Epithelial cell of esophagus (primary cell): ENCODE measurements at regions not wholly inside any gene's neighbourhood (a gene's known extent, or its start where the extent isn't known, plus 50 kb on each side); places are given as distances from the start of the nearest gene placed in this dataset.

ENCODE experiments used
- DNase-seq: peaks from one replicate; pipeline ENCODE4 v3.0.0; 2010; ENCODE audit warnings: low read depth
- H3K4me3 ChIP-seq: 2 replicates; pipeline ENCODE4 v1.5.1; 2011; ENCODE audit warnings: mild to moderate bottlenecking, low read length, control low read depth
- CTCF ChIP-seq: IDR thresholded peaks from 2 replicates; pipeline ENCODE4 v1.5.1; 2011; ENCODE audit warnings: low read depth, mild to moderate bottlenecking, low read length, control low read depth, inconsistent platforms; ENCODE audit not compliant: insufficient read depth; ENCODE audit errors: missing control alignments

DNA sequence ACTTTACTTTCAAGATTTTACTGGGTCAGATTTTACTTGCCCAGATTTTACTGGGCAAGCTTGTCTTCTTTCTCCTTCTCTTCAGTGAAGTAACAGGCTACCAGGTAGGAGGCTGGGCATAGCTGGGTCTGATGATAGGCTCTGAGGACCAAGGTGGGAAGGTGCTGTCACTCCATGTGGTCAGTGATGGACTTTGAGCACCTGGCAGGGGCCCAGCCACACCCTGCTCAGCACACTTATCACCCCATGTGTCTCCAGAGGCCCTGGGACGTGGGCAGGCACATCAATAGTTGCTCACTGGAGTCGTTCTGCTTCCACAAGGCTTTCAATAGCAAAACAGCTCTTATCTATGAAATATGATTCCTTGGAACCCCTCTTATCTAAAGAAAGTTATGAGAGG is 70.5 kb upstream of the GPR26 start:
- TF ChIP-seq CTCF: no peak
- no peak for DNase-seq
- H3K4me3 ChIP-seq: no peak overlapping the region

- no peak for DNase-seq
- no peak for TF ChIP-seq CTCF
- H3K4me3 ChIP-seq: no peak overlapping the region
Observed at GRCh38 chr10:123597676-123598075, 68.5 kb upstream of the GPR26 start.

GRCh38 chr10:123599366-123599849 is 66.7 kb upstream of the GPR26 start:
- TF ChIP-seq CTCF: no peak
- no peak overlapping the region for H3K4me3 ChIP-seq
- DNase-seq: no peak

DNA sequence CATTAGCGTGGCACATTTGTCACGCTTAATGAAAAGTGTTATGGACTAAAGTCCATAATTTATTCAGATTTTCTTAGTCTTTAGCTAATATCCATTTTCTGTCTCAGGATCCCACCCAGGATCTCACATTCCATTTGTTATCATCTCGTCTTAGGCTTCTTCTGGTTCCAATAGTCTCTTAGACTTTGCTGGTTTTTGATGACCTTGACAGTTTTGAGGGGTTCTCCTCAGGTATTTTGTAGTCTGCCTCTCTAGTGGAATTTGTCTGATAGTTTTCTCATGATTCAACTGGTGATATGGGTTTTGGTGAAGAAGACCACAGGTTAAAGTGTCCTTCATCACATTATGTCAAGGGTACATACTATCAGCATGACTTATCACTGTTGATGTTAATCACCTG is 66.0 kb upstream of the GPR26 start:
- no peak for TF ChIP-seq CTCF
- no peak overlapping the region for H3K4me3 ChIP-seq
- no peak for DNase-seq

- no peak for TF ChIP-seq CTCF
- no peak overlapping the region for H3K4me3 ChIP-seq
- no peak for DNase-seq
Observed at GRCh38 chr10:123603130-123603529, 63.0 kb upstream of the GPR26 start.

GRCh38 chr10:123604506-123604905 is 61.6 kb upstream of the GPR26 start:
- no peak for TF ChIP-seq CTCF
- H3K4me3 ChIP-seq: no peak overlapping the region
- no peak for DNase-seq

- no peak for DNase-seq
- TF ChIP-seq CTCF: no peak
- H3K4me3 ChIP-seq: no peak overlapping the region
Observed at GRCh38 chr10:123606006-123606405, 60.1 kb upstream of the GPR26 start.
